ENCODE measurements at regions not wholly inside any gene's neighbourhood (a gene's known extent, or its start where the extent isn't known, plus 50 kb on each side); places are given as distances from the start of the nearest gene placed in this dataset.

DNA sequence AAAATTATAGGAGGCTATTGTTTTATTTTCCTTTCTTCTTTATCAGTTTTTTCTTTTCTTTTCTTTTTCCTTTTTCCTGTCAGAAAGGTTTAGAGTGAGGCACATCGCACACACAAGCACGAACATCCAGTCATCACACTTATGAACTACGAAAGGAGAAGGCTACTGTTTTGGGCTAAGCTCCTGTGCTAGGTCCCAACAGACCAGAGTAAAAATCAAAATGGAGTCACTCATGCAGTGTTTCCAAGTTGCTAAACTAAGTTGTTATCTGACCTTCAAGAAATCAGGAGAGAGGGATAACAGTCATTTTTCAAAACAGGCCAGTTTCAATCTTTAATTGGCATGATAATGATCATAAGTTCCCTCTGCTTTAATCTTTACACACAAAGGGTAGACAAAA is 93.6 kb downstream of the CD24 start:
- TF ChIP-seq POLR2A (IDR thresholded peaks at IDR 0.05) (no peak), POLR2AphosphoS5 (IDR thresholded peaks at IDR 0.05; ENCODE audit: insufficient read depth in 1 of 2, low read depth in 1 of 2) (no peak)
